Inferior parietal cortex (tissue), 1 donor: ENCODE measurements at regions not wholly inside any gene's neighbourhood (a gene's known extent, or its start where the extent isn't known, plus 50 kb on each side); places are given as distances from the start of the nearest gene placed in this dataset.
A peak's percentile ranks its signal among the peaks of the same experiment; 100 is the strongest.

Experiments used
- DNase-seq: peaks from one replicate; pipeline ENCODE4 v3.0.0-alpha.2; 2016; ENCODE audit errors: extremely low spot score

DNA sequence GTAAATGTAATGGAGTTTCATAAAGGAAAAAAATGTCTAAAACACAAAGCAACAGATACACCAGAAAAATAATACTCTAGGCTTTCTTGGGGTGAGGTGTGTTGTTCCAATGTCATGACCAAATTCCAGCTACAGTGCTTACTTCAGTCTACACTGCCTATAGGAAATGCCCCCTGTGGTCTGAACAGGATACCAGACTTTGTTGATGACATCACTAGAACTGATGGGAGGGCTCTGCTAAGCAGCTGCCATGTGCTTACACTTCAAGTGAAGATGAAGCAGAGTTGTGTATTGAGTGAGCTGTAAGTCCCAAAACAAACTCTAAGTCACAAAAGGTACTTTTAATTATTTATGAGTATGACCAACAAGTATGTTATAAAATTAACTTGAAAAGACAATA is 456.1 kb upstream of the IL12A start:
- no peak for DNase-seq

- no peak for DNase-seq
Measured at GRCh38 chr3:159534496-159534895, 454.1 kb upstream of the IL12A start.

DNA sequence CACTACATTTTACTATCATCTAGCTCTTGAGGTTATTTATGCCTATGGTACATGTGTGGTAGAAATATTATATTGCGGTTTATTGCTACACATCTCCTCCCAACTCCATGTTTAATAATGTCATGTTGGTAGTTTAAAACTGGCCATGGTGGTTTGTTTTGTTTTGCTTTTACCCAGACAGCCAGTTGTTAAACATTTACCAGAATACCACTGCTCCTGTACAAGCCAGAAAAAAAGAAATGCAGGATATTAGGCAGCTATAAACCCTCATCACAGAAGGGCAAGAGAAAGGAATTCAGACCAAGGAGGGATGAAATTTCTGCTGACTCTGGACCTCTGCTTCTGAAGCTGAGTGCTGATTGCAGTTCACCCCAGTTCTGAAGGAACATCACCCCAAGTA is 451.8 kb upstream of the IL12A start:
- no peak for DNase-seq

GRCh38 chr3:159538507-159538906 is 450.1 kb upstream of the IL12A start:
- no peak for DNase-seq

- DNase-seq = no peak
Measured at GRCh38 chr3:159540882-159541495, 447.6 kb upstream of the IL12A start.

DNA sequence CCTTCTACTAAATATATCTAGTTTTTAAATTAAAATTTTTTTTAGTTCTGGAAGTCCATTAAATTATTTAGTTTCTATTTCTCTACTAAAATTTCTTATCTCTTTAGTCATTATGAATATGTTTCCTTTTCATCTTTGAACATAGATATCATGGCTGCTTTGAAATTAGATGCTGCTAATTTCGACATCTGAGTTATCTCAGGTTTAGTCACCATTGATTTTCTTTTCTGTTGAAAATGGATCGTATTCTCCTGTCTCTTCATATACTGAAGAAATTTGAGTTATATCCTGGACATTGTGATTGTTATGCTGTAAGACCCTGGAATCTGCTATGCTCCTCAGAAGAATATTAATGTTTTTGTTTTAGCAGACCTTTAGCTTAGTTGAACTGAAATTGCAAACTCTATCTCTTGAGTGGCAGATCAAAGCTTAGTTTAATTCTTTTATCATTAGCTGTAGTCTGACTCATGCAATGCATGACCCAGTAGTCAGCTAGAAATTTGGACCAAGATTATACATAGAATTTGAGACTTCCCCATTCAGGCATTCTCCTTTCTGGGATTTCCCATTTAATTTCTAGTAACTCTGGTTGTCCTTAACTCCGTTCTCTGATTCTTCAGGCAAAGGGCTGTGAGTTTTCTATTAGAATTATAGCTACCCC is 439.8 kb upstream of the IL12A start:
- DNase-seq = no peak

DNA sequence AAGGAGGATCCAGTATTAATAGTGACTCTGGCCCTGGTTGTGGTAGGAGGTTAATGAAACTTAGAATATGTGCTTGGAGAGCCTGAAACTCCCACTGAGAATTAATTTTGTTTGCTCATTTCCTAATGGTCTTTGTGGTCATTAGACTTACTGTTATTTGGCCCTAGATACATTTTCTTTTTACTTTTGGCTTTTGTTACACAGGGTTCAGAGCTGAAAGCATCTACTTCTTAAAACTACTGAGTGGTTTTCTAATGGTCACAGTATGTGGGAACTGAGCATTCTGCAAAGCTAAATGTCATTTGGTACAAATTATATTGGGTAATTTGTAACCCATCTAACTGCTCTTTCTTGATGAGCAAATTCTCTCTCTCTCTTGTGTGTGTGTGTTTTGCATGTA is 433.4 kb upstream of the IL12A start:
- DNase-seq = no peak

DNA sequence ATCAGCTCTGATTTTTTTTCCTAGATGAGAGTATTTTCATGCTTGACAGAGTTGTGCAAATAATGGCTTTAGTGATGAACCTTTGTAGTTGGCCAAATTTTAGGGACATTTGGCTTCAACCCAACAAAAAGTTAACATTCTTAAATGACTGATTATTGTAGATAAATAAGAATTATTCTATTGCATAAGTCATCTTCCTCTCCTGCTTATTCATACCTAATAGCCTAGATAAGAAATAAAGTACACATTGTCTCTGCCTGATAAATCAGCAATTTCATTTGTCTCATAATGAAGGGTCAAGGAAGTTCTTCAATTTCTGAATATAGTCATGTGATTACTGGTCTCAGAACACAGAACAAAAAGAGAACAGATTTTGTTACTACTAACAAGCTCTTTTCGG is 428.9 kb upstream of the IL12A start:
- DNase-seq = no peak

- DNase-seq = no peak
Measured at GRCh38 chr3:159560214-159560979, 428.2 kb upstream of the IL12A start.

DNA sequence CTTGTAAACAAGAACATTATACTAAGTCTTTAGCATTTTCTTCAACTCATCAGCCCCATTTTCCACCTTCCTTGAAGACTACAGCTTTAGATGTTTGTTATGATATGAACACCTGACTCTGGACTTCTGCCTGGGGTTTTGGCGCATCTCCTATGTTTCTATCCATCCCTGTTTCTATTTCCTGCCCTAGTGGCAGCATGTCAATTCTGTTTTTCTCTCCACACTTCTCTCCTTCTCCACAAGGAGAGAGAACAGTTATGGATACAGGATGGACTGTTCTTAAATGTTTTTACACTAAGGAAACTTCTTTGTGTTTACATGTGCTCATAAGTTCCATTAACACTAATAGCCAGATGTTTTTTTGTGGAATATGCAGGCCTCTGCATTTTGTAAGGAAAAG is 423.3 kb upstream of the IL12A start:
- DNase-seq = no peak

GRCh38 chr3:159583662-159584061 is 405.0 kb upstream of the IL12A start:
- DNase-seq = no peak

DNA sequence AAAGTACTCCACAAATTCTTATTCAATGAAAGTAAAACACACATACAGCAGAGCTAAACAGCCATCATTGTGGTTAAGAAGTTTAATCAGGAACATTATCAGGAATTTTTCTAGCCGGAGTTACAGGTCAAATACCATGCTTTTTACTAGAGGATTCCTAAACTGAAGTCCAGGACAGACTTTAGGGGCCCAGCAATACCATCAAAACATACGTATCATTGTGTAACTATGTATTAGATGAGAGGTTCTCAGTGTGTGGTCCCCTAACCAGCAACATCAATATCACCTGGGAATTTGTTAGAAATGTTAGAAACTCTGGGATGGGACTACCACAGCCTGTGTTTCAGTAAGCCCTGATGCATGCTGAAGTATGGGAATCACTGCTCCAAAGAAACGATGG is 404.2 kb upstream of the IL12A start:
- DNase-seq = no peak

- DNase-seq = peak; percentile 22
Measured at GRCh38 chr3:159586571-159587202, 401.9 kb upstream of the IL12A start.

DNA sequence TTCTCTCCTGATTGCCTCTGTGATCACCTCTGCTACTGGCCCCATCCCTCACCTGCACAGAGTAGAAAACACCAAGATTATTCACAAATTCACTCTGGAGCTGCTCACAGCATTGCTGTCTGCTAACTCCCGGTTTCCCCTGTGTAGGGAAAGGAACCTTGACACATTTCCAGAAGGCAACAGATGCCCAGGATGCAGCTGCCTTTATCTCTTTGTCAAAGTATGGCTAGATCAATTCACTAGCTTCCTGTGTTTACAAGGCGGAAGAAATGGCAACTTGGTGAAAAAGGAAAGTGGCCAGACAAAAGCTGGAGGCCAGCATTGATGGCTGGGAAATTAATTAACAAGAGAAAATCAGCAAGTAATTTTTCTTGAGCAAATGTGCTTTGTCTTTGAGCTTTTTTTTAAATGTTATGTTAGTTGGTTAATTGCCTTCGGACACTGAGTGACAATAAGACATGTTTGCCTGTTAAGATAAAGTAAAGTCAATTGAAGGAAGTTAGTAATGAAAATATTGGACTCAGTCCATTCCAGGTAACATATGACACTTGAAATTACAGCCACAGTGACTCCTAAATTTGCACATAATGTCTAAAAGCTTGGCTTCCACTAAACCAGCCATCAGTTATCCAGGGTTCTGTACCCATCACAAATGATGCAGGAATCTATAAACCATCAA is 394.6 kb upstream of the IL12A start:
- DNase-seq = no peak

DNA sequence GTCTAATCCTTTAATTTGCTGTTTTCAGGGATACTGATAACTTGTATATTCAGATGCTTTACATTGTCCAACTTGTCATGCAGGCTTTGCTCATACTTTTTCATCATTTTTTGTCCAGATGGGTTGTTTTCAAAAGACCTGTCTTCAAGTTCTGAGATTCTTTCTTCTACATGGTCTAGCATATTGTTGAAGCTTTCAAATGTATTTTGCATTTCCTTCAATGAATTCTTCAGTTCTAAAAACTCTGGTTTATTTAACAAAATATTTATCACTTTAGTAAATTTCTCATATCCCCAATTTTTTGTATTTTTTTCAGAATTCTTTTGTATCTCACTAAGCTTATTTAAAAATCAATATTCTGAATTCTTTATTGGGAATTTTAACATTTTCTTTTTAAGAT is 388.3 kb upstream of the IL12A start:
- no peak for DNase-seq

- no peak for DNase-seq
Measured at GRCh38 chr3:159604151-159604581, 384.5 kb upstream of the IL12A start.

DNA sequence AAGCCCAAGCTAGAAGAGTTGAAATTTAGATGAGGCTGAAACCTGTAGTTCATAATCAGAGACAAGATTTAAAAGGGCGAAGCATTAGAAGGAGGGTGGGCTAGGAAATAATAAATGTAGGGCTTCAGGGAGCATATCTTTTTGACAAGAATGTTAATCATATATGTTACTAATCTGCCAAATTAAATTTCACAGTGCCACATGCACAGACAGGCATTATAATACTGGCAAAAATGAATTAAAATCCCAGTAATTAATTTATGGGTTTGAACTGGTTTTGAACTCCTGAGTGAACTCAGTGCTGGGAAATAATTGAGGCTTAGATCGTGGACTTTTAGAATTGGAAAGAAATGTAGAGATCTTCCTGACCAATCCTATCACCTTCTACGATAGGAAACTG is 383.5 kb upstream of the IL12A start:
- no peak for DNase-seq

GRCh38 chr3:159605776-159606175 is 382.9 kb upstream of the IL12A start:
- DNase-seq = no peak

DNA sequence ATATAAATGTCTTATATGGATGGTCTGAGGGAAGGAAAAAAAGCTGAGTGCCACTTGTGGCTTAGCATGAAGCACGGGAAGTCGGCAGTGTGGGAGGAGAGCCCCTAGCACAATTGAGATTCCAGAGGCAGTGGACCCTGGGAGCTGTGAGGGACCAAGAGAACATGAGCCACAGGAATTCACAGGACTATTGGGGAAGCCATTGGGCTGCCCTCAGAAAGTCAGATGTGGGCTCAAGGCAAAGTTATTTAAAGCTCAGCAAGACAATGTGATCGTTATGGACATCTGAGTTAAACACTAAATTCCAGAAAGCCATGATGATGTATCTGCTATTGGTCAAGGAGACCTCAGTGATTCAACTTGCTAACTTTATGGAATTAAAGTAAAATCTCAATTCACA is 380.8 kb upstream of the IL12A start:
- no peak for DNase-seq

GRCh38 chr3:159608311-159608710 is 380.3 kb upstream of the IL12A start:
- DNase-seq = no peak

- no peak for DNase-seq
Measured at GRCh38 chr3:159609625-159610024, 379.0 kb upstream of the IL12A start.

DNA sequence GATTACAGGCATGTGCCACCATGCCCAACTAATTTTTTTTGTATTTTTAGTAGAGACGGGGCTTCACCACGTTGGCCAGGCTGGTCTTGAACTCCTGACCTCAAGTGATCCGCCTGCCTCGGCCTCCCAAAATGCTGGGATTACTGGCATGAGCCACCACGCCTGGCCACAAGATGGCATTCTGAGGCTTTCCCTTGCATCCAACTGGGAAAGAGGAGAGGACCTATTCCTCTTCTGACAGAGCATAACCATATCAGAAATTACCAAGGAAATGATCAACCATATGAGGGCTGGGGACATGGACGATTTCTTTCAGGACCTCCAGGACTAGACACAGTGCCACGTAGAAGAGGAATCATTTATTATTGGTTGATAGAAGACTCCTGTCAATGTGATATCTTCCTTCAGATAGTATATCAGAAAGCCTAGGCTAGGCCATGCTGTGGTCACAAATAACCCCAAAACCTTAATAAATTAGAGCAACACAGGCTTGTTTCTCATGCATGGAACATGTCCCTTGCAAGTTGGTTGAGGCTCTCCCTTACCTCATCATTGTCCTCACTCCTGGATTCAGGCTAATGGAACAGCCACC is 372.3 kb upstream of the IL12A start:
- no peak for DNase-seq
